GM18867 (cell line): ENCODE measurements at regions not wholly inside any gene's neighbourhood (a gene's known extent, or its start where the extent isn't known, plus 50 kb on each side); places are given as distances from the start of the nearest gene placed in this dataset.

ENCODE experiments used
- ATAC-seq: cut with Tn5 transposase; IDR thresholded peaks from one replicate; pipeline ENCODE4 v1.9.1; 2021; ENCODE audit warnings: mild to moderate bottlenecking, moderate library complexity; ENCODE audit not compliant: unreplicated experiment

- no peak for ATAC-seq
These were observed 164.3 kb upstream of the MLN start for GRCh38 chr6:33967966-33968724.

DNA sequence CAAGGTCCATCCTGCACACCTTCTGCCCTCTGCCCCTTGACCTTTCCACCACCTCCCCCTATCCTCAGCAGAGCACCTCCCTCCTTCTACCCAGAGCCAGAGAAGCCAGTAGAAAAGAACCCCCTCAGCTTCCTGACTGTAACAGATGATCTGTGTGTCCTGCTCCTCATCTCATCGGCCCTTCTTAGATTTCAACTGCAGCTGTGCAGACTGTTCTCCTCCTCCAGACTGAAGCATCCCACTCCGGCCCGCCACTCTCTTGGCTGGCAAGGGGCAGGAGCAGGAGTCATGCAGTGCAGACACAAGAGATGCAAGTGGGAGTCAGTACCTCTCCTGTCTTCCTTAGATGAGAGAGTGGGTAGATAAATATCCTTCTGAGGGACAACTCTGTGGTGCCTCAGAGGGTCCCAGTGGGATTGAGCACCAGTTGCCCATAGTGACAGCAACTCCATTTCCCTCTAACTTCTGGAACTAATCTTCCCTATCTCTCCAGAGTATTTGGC, 163.5 kb upstream of the MLN start:
- ATAC-seq: no peak

GRCh38 chr6:33966536-33966935, 162.7 kb upstream of the MLN start:
- ATAC-seq: no peak

- ATAC-seq: no peak
These were observed 162.0 kb upstream of the MLN start for GRCh38 chr6:33965766-33966165.

- ATAC-seq: no peak
These were observed 160.6 kb upstream of the MLN start for GRCh38 chr6:33964387-33964786.

DNA sequence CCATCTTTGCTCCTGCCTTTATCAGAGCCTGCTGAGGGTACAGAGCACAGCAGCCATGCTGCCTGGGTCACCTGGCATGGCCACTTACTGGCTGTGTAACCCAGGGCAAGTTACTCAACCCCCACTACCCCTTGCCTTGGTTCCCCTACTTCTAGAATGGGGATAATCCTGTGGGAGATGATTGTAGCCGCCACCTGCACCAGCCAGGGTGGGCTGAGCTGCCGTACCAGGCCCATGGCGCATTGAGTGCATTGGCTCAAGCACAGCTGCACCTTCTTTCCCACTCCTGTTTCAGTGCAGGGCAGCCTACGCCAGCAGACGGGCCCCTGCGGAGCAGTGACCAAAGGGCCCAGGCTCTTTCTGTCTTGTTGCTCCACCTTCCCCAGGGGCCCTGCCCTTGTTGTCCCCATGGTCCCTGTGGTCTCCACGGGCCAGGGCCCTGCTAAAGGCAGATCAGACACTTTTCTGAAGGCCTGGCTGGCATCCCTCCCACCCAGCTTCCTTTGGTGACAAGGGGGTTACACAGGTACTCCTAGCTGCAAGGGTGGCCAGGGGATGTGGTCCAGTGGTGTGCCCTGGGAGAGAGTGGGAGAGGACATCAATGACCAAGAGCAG, 159.4 kb upstream of the MLN start:
- ATAC-seq: no peak

DNA sequence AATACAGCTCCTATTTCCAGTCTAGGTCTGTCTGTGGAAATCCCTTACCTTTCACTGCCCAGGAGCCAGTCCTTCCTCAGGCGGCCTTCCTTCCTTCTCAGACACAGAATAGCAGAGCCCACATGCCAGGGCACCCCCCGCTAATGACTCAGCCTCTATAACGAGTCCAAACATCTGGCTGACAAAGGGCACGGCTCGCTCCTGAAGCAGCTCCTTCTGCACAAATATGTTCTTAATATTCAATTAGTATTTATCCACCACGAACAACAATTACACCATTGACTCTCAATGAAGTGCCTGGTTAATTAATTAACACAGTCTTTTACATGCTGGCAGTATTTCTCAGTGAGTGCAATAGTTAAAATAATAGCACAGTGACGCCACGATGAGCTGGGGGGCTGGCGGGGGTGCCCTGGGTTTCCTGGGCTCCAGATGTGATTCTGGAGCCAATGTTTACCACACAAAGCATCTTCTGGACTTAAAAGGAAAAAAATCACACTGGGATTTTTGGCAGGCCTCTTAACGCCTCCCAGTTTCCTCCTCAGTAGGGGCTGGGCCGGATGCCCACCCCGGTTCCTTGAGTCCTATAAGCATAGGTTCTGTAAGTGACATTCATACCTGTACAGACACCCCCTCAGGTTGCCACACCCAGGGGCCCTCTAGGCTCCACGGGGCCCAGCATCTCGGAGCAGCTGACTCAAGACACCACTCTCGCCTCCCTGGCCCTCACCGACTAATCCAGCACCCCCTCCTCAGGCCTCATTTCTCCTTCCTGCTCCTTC, 158.6 kb upstream of the MLN start:
- no peak for ATAC-seq

- ATAC-seq: no peak
These were observed 157.9 kb upstream of the MLN start for GRCh38 chr6:33961691-33962090.

- ATAC-seq: no peak
These were observed 156.8 kb upstream of the MLN start for GRCh38 chr6:33960345-33961313.

GRCh38 chr6:33959661-33960344, 156.0 kb upstream of the MLN start:
- ATAC-seq: no peak

DNA sequence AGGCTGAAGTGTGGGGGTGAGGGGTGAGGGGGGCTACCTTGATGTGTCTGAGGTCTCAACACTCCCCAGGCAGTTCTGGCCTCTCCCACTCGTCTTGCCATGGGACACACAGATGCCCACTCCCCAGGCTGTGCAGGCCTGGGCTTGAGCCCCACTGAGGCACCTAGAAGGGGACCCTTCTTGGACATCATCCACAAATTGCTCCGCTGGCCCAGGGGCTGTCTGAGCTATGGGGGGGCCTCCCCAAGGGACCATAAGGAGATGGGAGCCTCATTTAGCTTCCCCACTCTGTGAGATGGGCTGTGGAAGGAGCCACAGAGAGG, 155.5 kb upstream of the MLN start:
- ATAC-seq: no peak

DNA sequence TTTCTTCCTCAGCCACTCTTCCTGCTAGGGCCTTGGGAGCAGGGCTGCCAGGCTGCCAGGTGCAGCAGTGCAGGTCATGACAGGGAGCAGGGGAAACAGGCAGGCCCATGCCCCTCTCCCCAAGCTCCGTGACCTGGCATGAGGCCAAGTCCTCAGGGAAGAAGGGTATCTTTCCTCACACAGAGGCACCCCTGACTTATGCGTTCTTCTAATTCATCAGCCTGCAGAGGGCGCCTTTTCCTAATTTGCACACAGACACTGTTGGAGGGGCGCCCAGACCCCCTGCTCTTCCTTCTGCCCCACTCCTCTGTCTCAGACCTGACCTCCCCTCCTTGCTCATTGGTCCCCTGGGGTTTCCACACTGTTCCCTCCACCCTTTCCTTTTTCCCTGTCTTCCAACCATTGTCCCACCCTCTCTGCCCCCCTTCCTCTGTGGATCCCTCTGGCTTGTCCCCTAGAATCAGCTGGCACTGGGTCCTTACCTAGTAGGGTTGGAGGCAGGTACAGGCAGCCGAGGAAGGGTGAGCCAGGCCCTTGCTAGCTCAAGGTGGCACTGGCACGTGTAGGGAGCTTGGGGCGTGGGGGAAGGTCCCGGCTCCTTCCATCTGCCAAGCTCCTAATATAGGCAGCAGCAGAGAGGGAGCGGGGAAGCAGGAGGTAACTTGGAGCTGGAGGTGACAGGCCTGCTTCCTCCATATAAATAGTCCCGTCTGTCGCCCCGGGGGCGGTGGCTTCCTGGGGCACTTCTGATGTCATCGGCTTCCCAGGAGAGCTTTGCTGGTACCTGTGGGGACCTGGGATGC, 154.9 kb upstream of the MLN start:
- no peak for ATAC-seq

- no peak for ATAC-seq
These were observed 154.2 kb upstream of the MLN start for GRCh38 chr6:33957892-33958525.

DNA sequence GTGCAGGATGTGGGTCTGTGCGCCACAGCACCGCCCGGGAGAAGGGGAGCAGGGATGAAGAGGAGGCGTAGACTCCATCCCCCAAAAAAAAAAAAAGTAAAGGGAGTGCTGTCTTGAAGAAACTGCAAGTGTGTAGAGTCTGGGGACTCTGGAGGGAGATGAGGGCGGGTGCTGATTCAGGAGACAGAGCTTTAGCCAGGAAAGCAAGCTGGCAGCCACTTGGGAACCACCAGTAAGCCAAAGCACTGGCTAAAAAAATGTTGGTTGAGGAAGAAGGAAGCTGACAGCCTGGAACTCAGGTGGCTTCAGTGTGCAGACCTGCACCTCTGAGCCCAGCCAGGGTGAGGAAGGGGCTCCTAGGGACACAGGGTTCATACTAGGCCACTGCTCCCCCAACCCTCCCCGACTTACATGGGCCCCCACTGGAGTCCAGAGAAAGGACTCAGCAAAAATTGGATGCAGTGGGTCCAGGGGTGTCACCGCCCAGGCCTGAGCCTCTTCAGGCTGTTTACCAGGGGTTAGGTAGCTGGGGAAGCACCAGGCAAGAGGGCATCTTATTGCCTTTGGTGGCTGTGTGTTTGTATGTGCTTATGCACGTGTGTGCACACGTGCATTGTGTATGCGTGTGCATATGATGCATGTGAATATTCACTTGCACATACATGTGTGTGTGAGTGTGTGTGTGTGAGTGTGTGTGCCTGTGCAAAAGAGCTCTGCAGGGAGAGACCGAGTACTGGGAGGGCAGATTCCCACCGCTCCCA, 153.5 kb upstream of the MLN start:
- ATAC-seq: no peak

- no peak for ATAC-seq
These were observed 152.4 kb upstream of the MLN start for GRCh38 chr6:33956206-33956605.

DNA sequence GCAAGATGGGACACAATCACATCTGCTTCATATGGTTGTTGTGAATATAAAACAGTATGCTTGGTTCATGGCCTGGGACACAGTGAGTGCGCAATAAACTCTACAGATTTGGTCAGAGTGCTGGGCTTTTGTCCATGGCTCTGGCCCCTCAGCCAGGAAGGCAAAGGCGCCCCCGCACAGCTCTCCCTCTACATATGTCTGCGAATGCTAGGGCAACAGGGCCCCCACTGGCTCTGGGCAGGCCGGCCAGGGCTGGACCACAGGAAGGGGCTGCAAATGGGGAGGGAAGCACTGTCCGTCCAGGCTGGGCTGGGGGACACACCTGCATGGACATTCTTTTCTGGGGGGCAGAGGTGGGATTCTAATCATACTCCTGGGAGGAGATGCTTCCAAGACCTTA, 151.8 kb upstream of the MLN start:
- no peak for ATAC-seq

DNA sequence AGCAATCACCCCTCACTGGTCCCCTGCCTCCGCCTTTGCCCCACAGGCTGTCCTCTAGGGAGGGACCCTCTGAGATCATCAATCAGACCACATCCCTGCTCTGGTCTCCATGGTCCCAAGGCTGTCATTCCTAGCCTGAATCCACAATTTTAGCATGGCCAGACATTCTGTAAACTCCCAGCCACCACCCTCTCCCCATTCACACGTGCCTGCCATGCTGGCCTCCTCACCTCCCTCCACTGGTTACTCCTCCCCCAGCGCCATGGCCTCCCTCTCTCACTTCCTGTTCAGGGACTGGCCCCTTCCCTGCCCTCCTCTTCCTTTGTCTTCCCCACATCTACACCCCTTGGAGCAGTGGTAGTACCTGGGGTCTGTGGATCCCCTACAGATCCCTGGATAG, 150.7 kb upstream of the MLN start:
- no peak for ATAC-seq

DNA sequence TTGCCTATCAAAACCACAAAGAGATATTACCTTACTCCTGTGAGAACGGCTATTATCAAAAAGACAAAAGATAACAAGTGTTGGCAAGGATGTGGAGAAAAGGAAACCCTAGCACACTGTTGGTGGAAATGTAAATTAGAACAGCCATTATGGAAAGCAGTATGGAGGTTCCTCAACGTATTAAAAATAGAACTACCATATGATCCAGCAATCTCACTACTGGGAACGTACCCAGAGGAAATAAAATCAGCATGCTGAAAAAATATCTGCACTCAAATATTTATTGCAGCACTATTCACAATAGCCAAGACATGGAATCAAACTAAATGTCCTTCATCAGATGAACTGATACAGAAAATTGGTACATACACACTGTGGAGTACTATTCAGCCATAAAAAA, 149.4 kb upstream of the MLN start:
- ATAC-seq: no peak
